Cardiac muscle cell (in vitro differentiated cells and primary cell): ENCODE measurements at regions not wholly inside any gene's neighbourhood (a gene's known extent, or its start where the extent isn't known, plus 50 kb on each side); places are given as distances from the start of the nearest gene placed in this dataset.
"Not testable (repeated sequence)": the region's sequence is repeated elsewhere in the genome, so short reads cannot be mapped to it uniquely, and the experiment has no call there.

Experiments
- DNase-seq, 2 donors: peaks; one replicate each; pipeline versions ENCODE4 v3.0.0 to v3.0.0-alpha.2; 2010 to 2017; ENCODE audit warnings: low read depth in 1 of 2, low spot score in 1 of 2
- H3K27ac ChIP-seq: fragments of 200-600 bp; sonication (generic); 2 replicates; pipeline ENCODE4 v1.5.1; 2016
- H3K27me3 ChIP-seq: fragments of 200-600 bp; sonication (generic); 2 replicates; pipeline ENCODE4 v1.6.0; 2016; ENCODE audit warnings: control low read depth
- H3K36me3 ChIP-seq: fragments of 200-600 bp; sonication (generic); 2 replicates; pipeline ENCODE4 v1.5.1; 2016; ENCODE audit warnings: control low read depth
- H3K4me1 ChIP-seq: fragments of 200-600 bp; sonication (generic); 2 replicates; pipeline ENCODE4 v1.8.1; 2017; ENCODE audit warnings: low read depth, mild to moderate bottlenecking, mixed run types
- H3K4me3 ChIP-seq: fragments of 200-600 bp; sonication (generic); 2 replicates; pipeline ENCODE4 v1.5.1; 2016; ENCODE audit warnings: mild to moderate bottlenecking
- H3K9me3 ChIP-seq: fragments of 200-600 bp; sonication (generic); 2 replicates; pipeline ENCODE4 v1.5.1; 2017; ENCODE audit warnings: low read depth, mild to moderate bottlenecking, control low read depth
- TF ChIP-seq, protein P1 (sequence below): IDR thresholded peaks from 2 replicates; pipeline ENCODE4 v1.5.1; 2012; ENCODE audit warnings: low read depth, mild to moderate bottlenecking, low read length

DNA sequence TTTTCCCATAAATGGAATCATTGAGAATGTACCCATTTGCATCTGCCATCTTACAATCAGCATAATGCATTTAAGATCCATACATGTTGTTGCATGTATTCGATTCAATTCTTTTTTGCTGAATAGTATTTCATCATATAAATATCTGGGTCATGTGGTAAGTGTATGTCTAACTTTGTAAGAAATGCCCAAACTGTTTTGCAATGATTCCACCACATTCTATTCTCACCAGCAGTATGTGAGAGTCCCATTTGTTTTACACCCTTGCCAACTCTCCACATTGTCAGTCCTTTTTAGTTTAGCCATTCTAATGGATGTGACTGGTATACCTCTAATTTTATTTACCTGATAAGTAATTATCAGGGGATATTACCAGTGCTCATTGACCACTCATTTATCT, 115.8 kb upstream of the PBX1 start:
- Histone ChIP-seq H3K4me1 (peaks cover 19% of the 10 kb centered on the region), H3K9me3 (no peaks in the 10 kb centered on the region), H3K36me3 (no peaks in the 10 kb centered on the region), H3K27ac (no peak overlapping the region), H3K27me3 (no peaks in the 10 kb centered on the region), H3K4me3 (no peak overlapping the region)
- TF ChIP-seq, protein P1, sequence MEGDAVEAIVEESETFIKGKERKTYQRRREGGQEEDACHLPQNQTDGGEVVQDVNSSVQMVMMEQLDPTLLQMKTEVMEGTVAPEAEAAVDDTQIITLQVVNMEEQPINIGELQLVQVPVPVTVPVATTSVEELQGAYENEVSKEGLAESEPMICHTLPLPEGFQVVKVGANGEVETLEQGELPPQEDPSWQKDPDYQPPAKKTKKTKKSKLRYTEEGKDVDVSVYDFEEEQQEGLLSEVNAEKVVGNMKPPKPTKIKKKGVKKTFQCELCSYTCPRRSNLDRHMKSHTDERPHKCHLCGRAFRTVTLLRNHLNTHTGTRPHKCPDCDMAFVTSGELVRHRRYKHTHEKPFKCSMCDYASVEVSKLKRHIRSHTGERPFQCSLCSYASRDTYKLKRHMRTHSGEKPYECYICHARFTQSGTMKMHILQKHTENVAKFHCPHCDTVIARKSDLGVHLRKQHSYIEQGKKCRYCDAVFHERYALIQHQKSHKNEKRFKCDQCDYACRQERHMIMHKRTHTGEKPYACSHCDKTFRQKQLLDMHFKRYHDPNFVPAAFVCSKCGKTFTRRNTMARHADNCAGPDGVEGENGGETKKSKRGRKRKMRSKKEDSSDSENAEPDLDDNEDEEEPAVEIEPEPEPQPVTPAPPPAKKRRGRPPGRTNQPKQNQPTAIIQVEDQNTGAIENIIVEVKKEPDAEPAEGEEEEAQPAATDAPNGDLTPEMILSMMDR = no peak
- peak in 1 of 2 donors; percentile 48 for DNase-seq

GRCh38 chr1:164443836-164444235, 115.1 kb upstream of the PBX1 start:
- peak in 1 of 2 donors; percentile 19 for DNase-seq
- Histone ChIP-seq H3K4me1 (peaks cover 19% of the 10 kb centered on the region), H3K27me3 (no peaks in the 10 kb centered on the region), H3K27ac (no peak overlapping the region), H3K9me3 (no peaks in the 10 kb centered on the region), H3K4me3 (no peak overlapping the region), H3K36me3 (no peaks in the 10 kb centered on the region)
- TF ChIP-seq, protein P1 = no peak

DNA sequence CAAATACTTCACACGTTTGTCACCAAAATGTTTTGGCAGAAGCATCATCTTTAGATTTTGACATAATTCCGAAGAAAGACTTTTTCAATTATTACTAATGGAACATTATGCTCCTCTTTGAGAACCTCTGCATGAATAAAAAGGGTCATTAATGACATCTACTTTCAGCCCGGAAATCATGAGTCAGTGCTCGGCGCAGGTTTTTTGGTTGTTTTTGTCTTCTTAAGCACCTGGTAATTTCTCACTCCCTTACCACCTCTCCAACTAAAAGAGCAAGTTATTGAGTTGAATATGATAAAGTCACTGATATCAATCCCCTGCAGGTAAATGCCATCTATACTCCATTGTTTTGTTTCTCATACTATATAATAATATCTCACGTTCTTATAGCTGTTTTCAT, 113.0 kb upstream of the PBX1 start:
- Histone ChIP-seq H3K27ac (no peak overlapping the region), H3K27me3 (no peaks in the 10 kb centered on the region), H3K9me3 (no peaks in the 10 kb centered on the region), H3K4me3 (no peak overlapping the region), H3K4me1 (peaks cover 13% of the 10 kb centered on the region), H3K36me3 (no peaks in the 10 kb centered on the region)
- DNase-seq = no peak
- TF ChIP-seq, protein P1 = no peak

DNA sequence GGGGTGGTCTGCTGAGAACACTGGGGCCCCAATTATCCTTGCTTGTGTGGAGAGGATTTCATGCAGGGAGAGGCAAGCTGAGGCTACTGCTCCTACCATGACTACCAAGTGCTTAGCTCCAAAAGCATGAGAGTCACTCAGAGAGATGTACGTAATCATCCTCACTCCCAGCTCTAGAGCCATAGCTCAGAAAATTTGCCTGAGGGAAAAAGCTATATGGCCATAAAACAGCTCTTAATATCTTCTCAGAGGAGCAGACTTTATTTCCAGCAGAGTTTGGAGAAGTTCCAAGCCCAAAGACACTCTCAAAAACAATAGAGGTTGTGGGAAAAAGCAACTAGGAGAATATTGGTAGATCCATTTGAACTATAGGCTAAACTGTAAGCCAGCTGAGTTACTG, 106.4 kb upstream of the PBX1 start:
- no peak for DNase-seq
- no peaks in the 10 kb centered on the region for H3K27me3 ChIP-seq
- no peaks in the 10 kb centered on the region for H3K36me3 ChIP-seq
- no peak overlapping the region for H3K4me3 ChIP-seq
- no peak overlapping the region for H3K27ac ChIP-seq
- H3K4me1 ChIP-seq = no peaks in the 10 kb centered on the region
- TF ChIP-seq, protein P1 = no peak
- no peaks in the 10 kb centered on the region for H3K9me3 ChIP-seq

DNA sequence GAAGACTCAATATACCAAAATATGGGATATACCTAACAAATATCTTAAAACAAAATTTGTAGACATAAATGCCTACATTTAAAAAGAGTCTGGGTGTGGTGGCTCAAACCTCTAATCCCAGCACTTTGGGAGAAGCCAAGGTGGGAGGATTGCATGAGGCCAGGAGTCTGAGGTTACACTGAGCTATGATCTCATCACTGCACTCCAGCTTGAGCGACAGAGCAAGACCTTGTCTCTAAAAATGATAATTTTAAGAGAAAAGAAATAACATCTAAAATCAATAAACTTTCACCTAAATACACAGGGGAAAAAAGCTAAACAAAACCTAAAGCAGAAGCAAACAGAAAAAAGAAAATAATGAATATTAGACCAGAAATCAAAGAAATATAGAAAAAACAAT, 102.7 kb upstream of the PBX1 start:
- Histone ChIP-seq H3K4me1 (no peaks in the 10 kb centered on the region), H3K4me3 (no peak overlapping the region), H3K36me3 (no peaks in the 10 kb centered on the region), H3K27ac (no peak overlapping the region), H3K27me3 (no peaks in the 10 kb centered on the region), H3K9me3 (no peaks in the 10 kb centered on the region)
- TF ChIP-seq, protein P1 = no peak
- DNase-seq = no peak

DNA sequence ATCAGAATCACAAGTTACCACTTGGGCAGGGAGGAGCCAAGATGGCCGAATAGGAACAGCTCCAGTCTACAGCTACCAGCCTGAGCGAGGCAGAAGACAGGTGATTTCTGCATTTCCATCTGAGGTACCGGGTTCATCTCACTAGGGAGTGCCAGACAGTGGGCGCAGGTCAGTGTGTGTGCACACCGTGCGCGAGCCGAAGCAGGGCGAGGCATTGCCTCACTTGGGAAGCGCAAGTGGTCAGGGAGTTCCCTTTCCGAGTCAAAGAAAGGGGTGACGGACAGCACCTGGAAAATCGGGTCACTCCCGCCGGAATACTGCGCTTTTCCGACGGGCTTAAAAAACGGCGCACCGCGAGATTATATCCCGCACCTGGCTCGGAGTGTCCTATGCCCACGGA, 99.8 kb upstream of the PBX1 start:
- H3K27me3 ChIP-seq, H3K9me3 ChIP-seq, DNase-seq, H3K36me3 ChIP-seq, H3K4me3 ChIP-seq, H3K4me1 ChIP-seq, H3K27ac ChIP-seq: not testable (repeated sequence)
